ENCODE measurements at regions not wholly inside any gene's neighbourhood (a gene's known extent, or its start where the extent isn't known, plus 50 kb on each side); places are given as distances from the start of the nearest gene placed in this dataset.

- TF ChIP-seq CTCF (IDR thresholded peaks at IDR 0.05) (no peak), POLR2A (IDR thresholded peaks at IDR 0.05) (no peak)
- WGBS, 2 donors = 71 to 75% methylated on average over 2 of the region's 2 CpGs
- H3K4me3 ChIP-seq (ENCODE audit: low read depth, poor library complexity, severe bottlenecking) = no peak overlapping the region
- intact Hi-C loops (cut with DNase I; ENCODE audit: low total_unique reads) = no loop called here
- DNase-seq (ENCODE audit: low spot score in 2 of 2) = no peak
Observed at GRCh38 chr2:207264310-207264709, 98.6 kb upstream of the KLF7 start.

GRCh38 chr2:207265332-207265731, 99.6 kb upstream of the KLF7 start:
- WGBS, 2 donors = 80 to 84% methylated on average over 2 of the region's 2 CpGs

GRCh38 chr2:207265869-207266268, 100.1 kb upstream of the KLF7 start:
- DNase-seq (ENCODE audit: low spot score in 2 of 2) = no peak
- no peak overlapping the region for H3K4me3 ChIP-seq (ENCODE audit: low read depth, poor library complexity, severe bottlenecking)
- intact Hi-C loops (cut with DNase I; ENCODE audit: low total_unique reads) = no loop called here
- TF ChIP-seq POLR2A (IDR thresholded peaks at IDR 0.05) = no peak
- TF ChIP-seq CTCF (IDR thresholded peaks at IDR 0.05) = no peak
- 80 to 89% methylated on average over 6 of the region's 6 CpGs for WGBS, 2 donors

More at GRCh38 chr2:207265332-207265731, 99.6 kb upstream of the KLF7 start:
- intact Hi-C loops (cut with DNase I; ENCODE audit: low total_unique reads) = no loop called here
- DNase-seq (ENCODE audit: low spot score in 2 of 2) = no peak
- no peak for TF ChIP-seq CTCF (IDR thresholded peaks at IDR 0.05)
- TF ChIP-seq POLR2A (IDR thresholded peaks at IDR 0.05) = no peak
- no peak overlapping the region for H3K4me3 ChIP-seq (ENCODE audit: low read depth, poor library complexity, severe bottlenecking)

- TF ChIP-seq POLR2A (IDR thresholded peaks at IDR 0.05) (no peak), CTCF (IDR thresholded peaks at IDR 0.05) (no peak)
- WGBS, 2 donors = 91 to 94% methylated on average over 7 of the region's 7 CpGs
Observed at GRCh38 chr2:207266648-207267047, 100.9 kb upstream of the KLF7 start.

GRCh38 chr2:207269038-207269437, 103.3 kb upstream of the KLF7 start:
- 82 to 90% methylated on average over 2 of the region's 2 CpGs for WGBS, 2 donors
- no peak overlapping the region for H3K4me3 ChIP-seq (ENCODE audit: low read depth, poor library complexity, severe bottlenecking)
- intact Hi-C loops (cut with DNase I; ENCODE audit: low total_unique reads) = no loop called here
- TF ChIP-seq POLR2A (IDR thresholded peaks at IDR 0.05) = no peak
- no peak for TF ChIP-seq CTCF (IDR thresholded peaks at IDR 0.05)
- no peak for DNase-seq (ENCODE audit: low spot score in 2 of 2)

More at GRCh38 chr2:207266648-207267047, 100.9 kb upstream of the KLF7 start:
- no peak overlapping the region for H3K4me3 ChIP-seq (ENCODE audit: low read depth, poor library complexity, severe bottlenecking)
- DNase-seq (ENCODE audit: low spot score in 2 of 2) = no peak
- intact Hi-C loops (cut with DNase I; ENCODE audit: low total_unique reads) = no loop called here

- TF ChIP-seq POLR2A (IDR thresholded peaks at IDR 0.05) = no peak
- no peak for TF ChIP-seq CTCF (IDR thresholded peaks at IDR 0.05)
Observed at GRCh38 chr2:207274530-207275189, 108.9 kb upstream of the KLF7 start.

More at GRCh38 chr2:207274530-207275189, 108.9 kb upstream of the KLF7 start:
- 70 to 76% methylated on average over 5 of the region's 5 CpGs for WGBS, 2 donors
- intact Hi-C loops (cut with DNase I; ENCODE audit: low total_unique reads) = no loop called here
- DNase-seq (ENCODE audit: low spot score in 2 of 2) = no peak
- H3K4me3 ChIP-seq (ENCODE audit: low read depth, poor library complexity, severe bottlenecking) = no peak overlapping the region

All from lower leg skin (tissue), 4 donors.